ENCODE measurements at regions not wholly inside any gene's neighbourhood (a gene's known extent, or its start where the extent isn't known, plus 50 kb on each side); places are given as distances from the start of the nearest gene placed in this dataset.

GRCh38 chr4:71275004-71275403 lies 63.8 kb upstream of the SLC4A4 start:
- H3K9ac ChIP-seq (ENCODE audit: low read length), result no peak overlapping the region
- H3K4me2 ChIP-seq (ENCODE audit: low read length), result no peak overlapping the region
- no peaks in the 10 kb centered on the region for H3F3A ChIP-seq (ENCODE audit: insufficient read depth, low read length, poor library complexity, severe bottlenecking)
- no peaks in the 10 kb centered on the region for H3K9me2 ChIP-seq (ENCODE audit: insufficient read depth, low read length)
- no peak overlapping the region for H3K27ac ChIP-seq (ENCODE audit: low read length)
- no peaks in the 10 kb centered on the region for H3K27me3 ChIP-seq (ENCODE audit: insufficient read depth, low read depth, low read length)
- no peak overlapping the region for H2AFZ ChIP-seq (ENCODE audit: low read depth, low read length)
- no peak for TF ChIP-seq TAF1 (IDR thresholded peaks at IDR 0.05; ENCODE audit: low read depth)
- no peak for TF ChIP-seq POLR2AphosphoS5 (IDR thresholded peaks at IDR 0.05)
- no peak for TF ChIP-seq MXI1 (conservative IDR thresholded peaks at IDR 0.05; ENCODE audit: poor library complexity, severe bottlenecking)
- no peak for TF ChIP-seq SMC3 (conservative IDR thresholded peaks at IDR 0.05; ENCODE audit: poor library complexity)
- TF ChIP-seq EP300 (conservative IDR thresholded peaks at IDR 0.05; ENCODE audit: poor library complexity, severe bottlenecking), result no peak
- no peak for TF ChIP-seq REST (IDR thresholded peaks at IDR 0.05; ENCODE audit: borderline replicate concordance)
- no peak for TF ChIP-seq CTCF (IDR thresholded peaks at IDR 0.05; ENCODE audit: poor library complexity, severe bottlenecking)
- TF ChIP-seq EZH2 (IDR thresholded peaks at IDR 0.05; ENCODE audit: borderline replicate concordance, insufficient read depth, low read length, poor library complexity, severe bottlenecking), result no peak
- no peak for TF ChIP-seq RAD21 (conservative IDR thresholded peaks at IDR 0.05)
- no peak overlapping the region for H3K4me3 ChIP-seq (ENCODE audit: low read length)
- H3K9me3 ChIP-seq (ENCODE audit: low read length), result no peaks in the 10 kb centered on the region
- no peaks in the 10 kb centered on the region for H3K79me2 ChIP-seq (replicated peaks; ENCODE audit: insufficient read depth, low read length)
- no peaks in the 10 kb centered on the region for H3K36me3 ChIP-seq (ENCODE audit: insufficient read depth, low read length)
- H4K20me1 ChIP-seq (ENCODE audit: insufficient read depth), result no peaks in the 10 kb centered on the region

DNA sequence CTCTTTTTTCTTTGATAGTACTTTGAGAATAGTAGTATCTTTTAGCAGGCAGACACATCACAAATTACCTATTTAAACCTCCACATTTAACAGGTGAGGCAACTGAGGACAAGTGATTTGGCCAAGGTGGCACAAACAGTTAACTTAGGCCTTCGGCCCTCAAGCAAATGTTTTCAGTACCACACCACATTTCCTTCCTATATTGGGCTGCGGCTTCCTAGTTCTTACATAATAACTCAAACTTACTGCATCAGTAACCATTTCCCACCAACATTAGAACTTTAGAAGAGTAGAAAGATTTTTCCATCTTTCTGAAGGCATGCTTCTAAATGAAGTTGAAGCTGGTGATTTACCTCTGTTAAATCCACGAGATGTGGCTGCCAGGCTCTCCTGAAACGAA lies 63.2 kb upstream of the SLC4A4 start:
- Histone ChIP-seq H3K36me3 (ENCODE audit: insufficient read depth, low read length) (no peaks in the 10 kb centered on the region), H4K20me1 (ENCODE audit: insufficient read depth) (no peaks in the 10 kb centered on the region), H3K79me2 (replicated peaks; ENCODE audit: insufficient read depth, low read length) (no peaks in the 10 kb centered on the region), H3K27me3 (ENCODE audit: insufficient read depth, low read depth, low read length) (no peaks in the 10 kb centered on the region), H3K4me3 (ENCODE audit: low read length) (no peak overlapping the region), H3F3A (ENCODE audit: insufficient read depth, low read length, poor library complexity, severe bottlenecking) (no peaks in the 10 kb centered on the region), H3K9me2 (ENCODE audit: insufficient read depth, low read length) (no peaks in the 10 kb centered on the region), H2AFZ (ENCODE audit: low read depth, low read length) (no peak overlapping the region), H3K9ac (ENCODE audit: low read length) (no peak overlapping the region), H3K27ac (ENCODE audit: low read length) (no peak overlapping the region), H3K9me3 (ENCODE audit: low read length) (no peaks in the 10 kb centered on the region), H3K4me2 (ENCODE audit: low read length) (no peak overlapping the region)
- TF ChIP-seq MXI1 (conservative IDR thresholded peaks at IDR 0.05; ENCODE audit: poor library complexity, severe bottlenecking) (no peak), POLR2AphosphoS5 (IDR thresholded peaks at IDR 0.05) (no peak), SMC3 (conservative IDR thresholded peaks at IDR 0.05; ENCODE audit: poor library complexity) (no peak), CTCF (IDR thresholded peaks at IDR 0.05; ENCODE audit: poor library complexity, severe bottlenecking) (no peak), TAF1 (IDR thresholded peaks at IDR 0.05; ENCODE audit: low read depth) (no peak), EZH2 (IDR thresholded peaks at IDR 0.05; ENCODE audit: borderline replicate concordance, insufficient read depth, low read length, poor library complexity, severe bottlenecking) (no peak), EP300 (conservative IDR thresholded peaks at IDR 0.05; ENCODE audit: poor library complexity, severe bottlenecking) (no peak)

Measured in neural cell (in vitro differentiated cells).